ENCODE measurements at regions not wholly inside any gene's neighbourhood (a gene's known extent, or its start where the extent isn't known, plus 50 kb on each side); places are given as distances from the start of the nearest gene placed in this dataset.
A peak's percentile ranks its signal among the peaks of the same experiment; 100 is the strongest.

GRCh38 chr10:44492678-44493077 is 107.8 kb upstream of the CXCL12 start:
- Histone ChIP-seq H3K27ac (no peak overlapping the region), H3K4me1 (replicated peaks in 1 of 2) (no peaks in the 10 kb centered on the region), H3K4me3 (no peak overlapping the region)
- in situ Hi-C loops (cut with MboI; ENCODE audit: low pct_unique_long_range_greater_than_20kb in 2 of 9, low sequenced_read_pairs in 9 of 9, unreplicated experiment in 9 of 9), result no loop called here
- ATAC-seq (replicated peaks in 6 of 8), result no peak
- WGBS, 10 experiments, result 0 to 100% (median 67%) methylated on average over 1 to 3 of the region's 3 CpGs; no CpG with 5 or more reads in 1 of the 10 experiments

DNA sequence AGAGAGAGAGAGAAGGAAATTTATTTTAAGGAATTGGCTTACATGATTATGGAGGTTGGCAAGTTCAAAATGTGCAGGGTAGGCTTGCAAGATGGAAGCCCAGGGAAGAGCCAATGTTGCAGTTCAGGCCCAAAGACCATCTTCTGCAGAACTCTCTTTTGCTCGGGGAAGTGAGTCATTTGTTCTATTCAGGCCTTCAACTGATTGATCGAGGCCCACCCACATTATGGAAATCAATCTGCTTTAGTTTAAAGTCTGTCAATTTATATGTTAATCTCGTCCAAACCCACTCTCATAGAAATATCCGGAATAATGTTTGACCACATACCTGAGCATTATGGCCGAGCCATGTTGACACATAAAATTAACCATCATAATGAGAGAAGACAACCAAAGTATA is 113.3 kb upstream of the CXCL12 start:
- Histone ChIP-seq H3K4me3 (no peak overlapping the region), H3K27ac (no peak overlapping the region), H3K4me1 (replicated peaks in 1 of 2) (no peaks in the 10 kb centered on the region)
- in situ Hi-C loops (cut with MboI; ENCODE audit: low pct_unique_long_range_greater_than_20kb in 2 of 9, low sequenced_read_pairs in 9 of 9, unreplicated experiment in 9 of 9), result no loop called here
- WGBS, 10 experiments, result 8 to 63% (median 54%) methylated on average over 1 to 5 of the region's 5 CpGs
- ATAC-seq (replicated peaks in 6 of 8), result no peak

GRCh38 chr10:44500451-44500850 is 115.6 kb upstream of the CXCL12 start:
- no peak for ATAC-seq (replicated peaks in 6 of 8)
- Histone ChIP-seq H3K4me1 (replicated peaks in 1 of 2) (no peaks in the 10 kb centered on the region), H3K27ac (no peak overlapping the region), H3K4me3 (no peak overlapping the region)
- WGBS, 10 experiments, result 0 to 100% (median 40%) methylated on average over 1 of the region's 1 CpG; no CpG with 5 or more reads in 1 of the 10 experiments
- in situ Hi-C loops (cut with MboI; ENCODE audit: low pct_unique_long_range_greater_than_20kb in 2 of 9, low sequenced_read_pairs in 9 of 9, unreplicated experiment in 9 of 9), result no loop called here

GRCh38 chr10:44506386-44506785 is 121.5 kb upstream of the CXCL12 start:
- 44 to 100% (median 67%) methylated on average over 1 to 3 of the region's 3 CpGs; no CpG with 5 or more reads in 3 of the 10 experiments for WGBS, 10 experiments
- Histone ChIP-seq H3K4me1 (replicated peaks in 1 of 2) (no peaks in the 10 kb centered on the region), H3K4me3 (no peak overlapping the region), H3K27ac (no peak overlapping the region)
- ATAC-seq (replicated peaks in 6 of 8), result no peak
- in situ Hi-C loops (cut with MboI; ENCODE audit: low pct_unique_long_range_greater_than_20kb in 2 of 9, low sequenced_read_pairs in 9 of 9, unreplicated experiment in 9 of 9), result no loop called here

GRCh38 chr10:44510379-44511115 is 125.7 kb upstream of the CXCL12 start:
- in situ Hi-C loops (cut with MboI; ENCODE audit: low pct_unique_long_range_greater_than_20kb in 2 of 9, low sequenced_read_pairs in 9 of 9, unreplicated experiment in 9 of 9), result no loop called here
- 29 to 92% (median 63%) methylated on average over 1 to 6 of the region's 6 CpGs; no CpG with 5 or more reads in 1 of the 10 experiments for WGBS, 10 experiments
- ATAC-seq (replicated peaks in 6 of 8), result peak in 2 of 8 experiments; percentile 44 to 89
- no peak overlapping the region for H3K27ac ChIP-seq
- no peaks in the 10 kb centered on the region for H3K4me1 ChIP-seq (replicated peaks in 1 of 2)
- H3K4me3 ChIP-seq, result no peak overlapping the region

DNA sequence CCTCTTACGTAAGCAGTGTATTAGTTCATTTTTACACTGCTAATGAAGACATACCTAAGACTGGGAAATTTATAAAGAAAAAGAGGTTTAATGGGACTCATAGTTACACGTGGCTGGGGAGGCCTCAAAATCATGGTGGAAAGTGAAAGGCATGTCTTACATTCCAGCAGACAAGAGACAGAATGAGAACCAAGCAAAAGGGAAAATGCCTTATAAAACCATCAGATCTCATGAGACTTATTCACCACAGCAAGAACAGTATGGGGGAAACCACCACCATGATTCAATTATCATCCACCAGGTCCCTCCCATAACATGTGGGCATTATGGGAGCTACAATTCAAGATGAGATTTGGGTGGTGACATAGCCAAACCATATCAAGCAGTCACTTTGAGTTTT is 126.3 kb upstream of the CXCL12 start:
- WGBS, 10 experiments, result 0 to 100% (median 71%) methylated on average over 1 to 2 of the region's 2 CpGs; no CpG with 5 or more reads in 1 of the 10 experiments
- in situ Hi-C loops (cut with MboI; ENCODE audit: low pct_unique_long_range_greater_than_20kb in 2 of 9, low sequenced_read_pairs in 9 of 9, unreplicated experiment in 9 of 9), result no loop called here
- no peaks in the 10 kb centered on the region for H3K4me1 ChIP-seq (replicated peaks in 1 of 2)
- ATAC-seq (replicated peaks in 6 of 8), result no peak
- no peak overlapping the region for H3K27ac ChIP-seq
- H3K4me3 ChIP-seq, result no peak overlapping the region

DNA sequence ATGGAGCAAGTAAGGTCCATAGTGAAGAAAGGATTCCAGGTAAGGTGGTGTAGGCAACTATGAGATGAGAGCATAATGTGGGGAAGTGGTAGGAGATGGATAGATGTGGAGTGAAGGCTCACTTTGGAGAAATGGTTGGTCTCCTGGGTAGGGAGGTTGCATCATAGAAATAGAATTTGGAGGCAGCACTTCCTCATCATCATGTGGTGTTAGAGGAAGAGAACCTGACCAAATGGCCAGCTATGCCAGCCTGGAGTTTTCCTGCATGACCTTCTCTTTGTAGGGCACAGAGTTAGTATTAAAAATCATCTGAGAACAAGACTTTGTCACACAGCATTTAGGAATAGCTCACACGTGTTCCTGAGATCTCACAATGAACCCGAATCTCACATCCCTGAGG is 126.7 kb upstream of the CXCL12 start:
- in situ Hi-C loops (cut with MboI; ENCODE audit: low pct_unique_long_range_greater_than_20kb in 2 of 9, low sequenced_read_pairs in 9 of 9, unreplicated experiment in 9 of 9), result no loop called here
- no peaks in the 10 kb centered on the region for H3K4me1 ChIP-seq (replicated peaks in 1 of 2)
- ATAC-seq (replicated peaks in 6 of 8), result no peak
- no peak overlapping the region for H3K4me3 ChIP-seq
- 32 to 70% (median 55%) methylated on average over 1 to 2 of the region's 2 CpGs; no CpG with 5 or more reads in 3 of the 10 experiments for WGBS, 10 experiments
- no peak overlapping the region for H3K27ac ChIP-seq

DNA sequence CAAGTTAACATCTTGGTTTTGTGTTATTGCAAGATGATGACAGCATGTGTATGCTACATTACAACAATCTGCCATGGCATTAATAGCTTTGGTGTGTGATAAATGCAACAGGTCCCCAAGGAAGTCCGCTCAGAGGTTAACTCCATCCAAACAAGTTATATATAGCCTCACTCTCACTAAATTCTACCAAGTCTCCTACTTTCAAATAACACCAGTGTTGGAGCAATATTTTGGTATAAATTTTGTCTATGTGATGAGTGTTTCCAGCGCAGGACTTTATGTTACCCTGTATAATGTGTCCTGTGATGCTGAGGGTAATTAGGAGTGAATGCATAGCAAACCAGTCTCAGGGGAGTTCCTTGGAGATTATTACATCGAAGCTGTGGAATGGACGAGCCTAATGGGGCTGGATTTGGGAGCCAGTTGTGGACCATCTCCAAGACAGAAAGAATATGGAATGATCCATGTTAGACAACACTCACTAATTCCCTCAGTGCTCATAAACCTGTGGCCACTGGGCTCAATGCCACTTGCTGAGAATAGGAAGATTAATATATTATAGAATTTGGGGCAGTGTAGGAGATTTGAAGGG is 127.6 kb upstream of the CXCL12 start:
- 40 to 86% (median 70%) methylated on average over 1 to 3 of the region's 4 CpGs; no CpG with 5 or more reads in 2 of the 10 experiments for WGBS, 10 experiments
- H3K27ac ChIP-seq, result no peak overlapping the region
- H3K4me1 ChIP-seq (replicated peaks in 1 of 2), result no peaks in the 10 kb centered on the region
- in situ Hi-C loops (cut with MboI; ENCODE audit: low pct_unique_long_range_greater_than_20kb in 2 of 9, low sequenced_read_pairs in 9 of 9, unreplicated experiment in 9 of 9), result no loop called here
- no peak for ATAC-seq (replicated peaks in 6 of 8)
- no peak overlapping the region for H3K4me3 ChIP-seq

GRCh38 chr10:44513591-44513990 is 128.7 kb upstream of the CXCL12 start:
- peak in 4 of 8 experiments; percentile 49 to 88 (median 72) for ATAC-seq (replicated peaks in 6 of 8)
- in situ Hi-C loops (cut with MboI; ENCODE audit: low pct_unique_long_range_greater_than_20kb in 2 of 9, low sequenced_read_pairs in 9 of 9, unreplicated experiment in 9 of 9), result no loop called here
- WGBS, 10 experiments, result 4 to 92% (median 63%) methylated on average over 1 to 5 of the region's 5 CpGs
- H3K27ac ChIP-seq, result no peak overlapping the region
- H3K4me3 ChIP-seq, result no peak overlapping the region
- H3K4me1 ChIP-seq (replicated peaks in 1 of 2), result no peaks in the 10 kb centered on the region

GRCh38 chr10:44516891-44517290 is 132.0 kb upstream of the CXCL12 start:
- H3K4me3 ChIP-seq, result no peak overlapping the region
- ATAC-seq (replicated peaks in 6 of 8), result peak in 1 of 8 experiments; percentile 54
- in situ Hi-C loops (cut with MboI; ENCODE audit: low pct_unique_long_range_greater_than_20kb in 2 of 9, low sequenced_read_pairs in 9 of 9, unreplicated experiment in 9 of 9), result no loop called here
- H3K4me1 ChIP-seq (replicated peaks in 1 of 2), result no peaks in the 10 kb centered on the region
- H3K27ac ChIP-seq, result no peak overlapping the region
- 13 to 100% (median 91%) methylated on average over 1 to 4 of the region's 6 CpGs; no CpG with 5 or more reads in 3 of the 10 experiments for WGBS, 10 experiments

- in situ Hi-C loops (cut with MboI; ENCODE audit: low pct_unique_long_range_greater_than_20kb in 2 of 9, low sequenced_read_pairs in 9 of 9, unreplicated experiment in 9 of 9), result no loop called here
- no peaks in the 10 kb centered on the region for H3K4me1 ChIP-seq (replicated peaks in 1 of 2)
- no peak overlapping the region for H3K27ac ChIP-seq
- peak in 3 of 8 experiments; percentile 31 to 73 (median 41) for ATAC-seq (replicated peaks in 6 of 8)
- 60 to 96% (median 80%) methylated on average over 1 to 5 of the region's 7 CpGs; no CpG with 5 or more reads in 3 of the 10 experiments for WGBS, 10 experiments
- H3K4me3 ChIP-seq, result no peak overlapping the region
Observed at GRCh38 chr10:44517635-44518034, 132.7 kb upstream of the CXCL12 start.

- no peak for ATAC-seq (replicated peaks in 6 of 8)
- Histone ChIP-seq H3K27ac (no peak overlapping the region), H3K4me1 (replicated peaks in 1 of 2) (no peaks in the 10 kb centered on the region), H3K4me3 (no peak overlapping the region)
- in situ Hi-C loops (cut with MboI; ENCODE audit: low pct_unique_long_range_greater_than_20kb in 2 of 9, low sequenced_read_pairs in 9 of 9, unreplicated experiment in 9 of 9), result no loop called here
- 14 to 100% (median 73%) methylated on average over 1 to 2 of the region's 2 CpGs; no CpG with 5 or more reads in 4 of the 10 experiments for whole genome bisulfite sequencing, 10 experiments
Observed at GRCh38 chr10:44519361-44519760, 134.5 kb upstream of the CXCL12 start.

DNA sequence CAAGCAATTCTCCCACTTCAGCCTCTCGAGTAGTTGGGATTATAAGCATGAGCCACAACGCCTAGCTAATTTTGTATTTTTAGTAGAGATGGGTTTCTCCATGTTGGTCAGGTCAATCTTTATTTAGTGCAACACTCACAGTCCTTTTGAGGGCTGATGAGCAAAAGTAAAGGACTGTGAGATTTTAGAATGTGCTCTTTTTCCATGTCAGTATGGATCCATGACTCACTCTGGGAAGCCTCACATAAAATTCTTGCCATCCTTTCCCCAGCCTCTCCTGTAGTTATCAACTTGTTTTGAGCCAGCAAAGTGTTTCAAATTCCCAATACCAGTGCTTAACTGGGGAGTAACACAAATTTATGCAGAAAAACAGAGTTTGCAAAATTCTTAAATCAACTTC is 135.8 kb upstream of the CXCL12 start:
- WGBS, 10 experiments, result 47 to 93% (median 63%) methylated on average over 1 to 2 of the region's 2 CpGs; no CpG with 5 or more reads in 1 of the 10 experiments
- H3K27ac ChIP-seq, result no peak overlapping the region
- H3K4me1 ChIP-seq (replicated peaks in 1 of 2), result no peaks in the 10 kb centered on the region
- in situ Hi-C loops (cut with MboI; ENCODE audit: low pct_unique_long_range_greater_than_20kb in 2 of 9, low sequenced_read_pairs in 9 of 9, unreplicated experiment in 9 of 9), result no loop called here
- H3K4me3 ChIP-seq, result no peak overlapping the region
- no peak for ATAC-seq (replicated peaks in 6 of 8)

All from motor neuron (in vitro differentiated cells).